Adrenal gland (tissue), 5 donors: ENCODE measurements at regions not wholly inside any gene's neighbourhood (a gene's known extent, or its start where the extent isn't known, plus 50 kb on each side); places are given as distances from the start of the nearest gene placed in this dataset.

ENCODE experiments used
- POLR2A ChIP-seq, 2 donors: fragments of 450-650 bp; IDR thresholded peaks; one replicate each; pipeline ENCODE4 v1.6.1; 2017; ENCODE audit warnings: antibody characterized with exemption in 2 of 2, mild to moderate bottlenecking in 2 of 2, moderate library complexity in 1 of 2
- TF ChIP-seq, protein P1 (sequence below), 6 experiments: fragments of 450-650 bp in 4 of 6; fragments of 200-600 bp in 2 of 6; sonication (generic) in 1 of 6; IDR thresholded peaks; 1 replicate in 5 of 6; 2 replicates in 1 of 6; pipeline versions ENCODE4 v1.5.1 to v1.8.0; 2016 to 2021; ENCODE audit warnings: antibody characterized with exemption in 6 of 6, mild to moderate bottlenecking in 2 of 6, moderate library complexity in 1 of 6
- donor health status: DM: no; HTN: no; CAD: no.

DNA sequence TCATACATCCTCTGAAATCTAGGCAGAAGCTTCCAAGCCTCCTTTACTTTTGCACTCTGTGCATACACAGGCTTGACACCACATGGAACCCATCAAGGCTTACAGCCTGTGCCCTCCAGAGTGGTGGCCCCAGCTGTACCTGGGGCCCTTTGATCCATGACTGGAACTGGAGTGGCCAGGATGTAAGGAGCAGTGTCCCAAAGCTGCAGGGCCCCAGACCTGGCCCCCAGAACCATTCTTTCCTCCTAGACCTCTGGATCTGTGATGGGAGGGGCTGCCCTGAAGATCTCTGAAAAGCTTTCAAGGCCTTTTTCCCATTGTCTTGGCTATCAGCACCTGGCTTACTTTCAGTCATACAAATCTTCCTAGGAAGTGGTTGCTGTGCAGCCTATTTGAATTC lies 63.1 kb upstream of the NOL4 start:
- TF ChIP-seq, protein P1, sequence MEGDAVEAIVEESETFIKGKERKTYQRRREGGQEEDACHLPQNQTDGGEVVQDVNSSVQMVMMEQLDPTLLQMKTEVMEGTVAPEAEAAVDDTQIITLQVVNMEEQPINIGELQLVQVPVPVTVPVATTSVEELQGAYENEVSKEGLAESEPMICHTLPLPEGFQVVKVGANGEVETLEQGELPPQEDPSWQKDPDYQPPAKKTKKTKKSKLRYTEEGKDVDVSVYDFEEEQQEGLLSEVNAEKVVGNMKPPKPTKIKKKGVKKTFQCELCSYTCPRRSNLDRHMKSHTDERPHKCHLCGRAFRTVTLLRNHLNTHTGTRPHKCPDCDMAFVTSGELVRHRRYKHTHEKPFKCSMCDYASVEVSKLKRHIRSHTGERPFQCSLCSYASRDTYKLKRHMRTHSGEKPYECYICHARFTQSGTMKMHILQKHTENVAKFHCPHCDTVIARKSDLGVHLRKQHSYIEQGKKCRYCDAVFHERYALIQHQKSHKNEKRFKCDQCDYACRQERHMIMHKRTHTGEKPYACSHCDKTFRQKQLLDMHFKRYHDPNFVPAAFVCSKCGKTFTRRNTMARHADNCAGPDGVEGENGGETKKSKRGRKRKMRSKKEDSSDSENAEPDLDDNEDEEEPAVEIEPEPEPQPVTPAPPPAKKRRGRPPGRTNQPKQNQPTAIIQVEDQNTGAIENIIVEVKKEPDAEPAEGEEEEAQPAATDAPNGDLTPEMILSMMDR (IDR thresholded peaks at IDR 0.05): no peak
- no peak for TF ChIP-seq POLR2A (IDR thresholded peaks at IDR 0.05)
